ACHN (cell line): ENCODE measurements at regions not wholly inside any gene's neighbourhood (a gene's known extent, or its start where the extent isn't known, plus 50 kb on each side); places are given as distances from the start of the nearest gene placed in this dataset.
"Not testable (repeated sequence)": the region's sequence is repeated elsewhere in the genome, so short reads cannot be mapped to it uniquely, and the experiment has no call there.

Source experiments
- DNase-seq: peaks from one replicate; pipeline ENCODE4 v3.0.0-alpha.2; 2015
- in situ Hi-C: cut with HindIII; loops from 2 replicates; pipeline ENCODE4 v1.10.0; 2017; ENCODE audit warnings: low sequenced_read_pairs, low pct_ligation_motif_present, low pct_unique_long_range_greater_than_20kb

GRCh38 chr5:12876541-12877298, 972.5 kb upstream of the CTNND2 start:
- in situ Hi-C loops: no loop called here
- DNase-seq: no peak

GRCh38 chr5:12870872-12871539, 966.8 kb upstream of the CTNND2 start:
- in situ Hi-C loops: no loop called here
- no peak for DNase-seq

- in situ Hi-C loops: no loop called here
- no peak for DNase-seq
These were observed 961.3 kb upstream of the CTNND2 start for GRCh38 chr5:12865529-12865928.

GRCh38 chr5:12861886-12862654, 957.8 kb upstream of the CTNND2 start:
- DNase-seq: no peak

GRCh38 chr5:12856105-12856504, 951.9 kb upstream of the CTNND2 start:
- in situ Hi-C loops, DNase-seq: not testable (repeated sequence)

More at GRCh38 chr5:12861886-12862654, 957.8 kb upstream of the CTNND2 start:
- in situ Hi-C loops: no loop called here

GRCh38 chr5:12854386-12854785, 950.1 kb upstream of the CTNND2 start:
- no peak for DNase-seq
- in situ Hi-C loops: no loop called here

- no peak for DNase-seq
- in situ Hi-C loops: no loop called here
These were observed 947.5 kb upstream of the CTNND2 start for GRCh38 chr5:12851761-12852160.

- in situ Hi-C loops: no loop called here
- DNase-seq: no peak
These were observed 944.5 kb upstream of the CTNND2 start for GRCh38 chr5:12848709-12849108.

GRCh38 chr5:12845549-12846159, 941.4 kb upstream of the CTNND2 start:
- no peak for DNase-seq
- in situ Hi-C loops: no loop called here

- DNase-seq: no peak
- in situ Hi-C loops: no loop called here
These were observed 936.7 kb upstream of the CTNND2 start for GRCh38 chr5:12840972-12841371.

- DNase-seq: no peak
- in situ Hi-C loops: no loop called here
These were observed 933.3 kb upstream of the CTNND2 start for GRCh38 chr5:12837592-12837991.

GRCh38 chr5:12825163-12825562, 920.9 kb upstream of the CTNND2 start:
- no peak for DNase-seq
- in situ Hi-C loops: no loop called here

GRCh38 chr5:12805165-12805698, 901.0 kb upstream of the CTNND2 start:
- in situ Hi-C loops: no loop called here
- DNase-seq: no peak

GRCh38 chr5:12799165-12799564, 894.9 kb upstream of the CTNND2 start:
- in situ Hi-C loops: no loop called here
- no peak for DNase-seq

GRCh38 chr5:12795333-12795663, 891.1 kb upstream of the CTNND2 start:
- DNase-seq: no peak
- in situ Hi-C loops: no loop called here

- in situ Hi-C loops: no loop called here
- DNase-seq: no peak
These were observed 890.5 kb upstream of the CTNND2 start for GRCh38 chr5:12794476-12795332.

- in situ Hi-C loops: no loop called here
- DNase-seq: no peak
These were observed 889.1 kb upstream of the CTNND2 start for GRCh38 chr5:12793373-12793772.

- DNase-seq: no peak
- in situ Hi-C loops: no loop called here
These were observed 876.3 kb upstream of the CTNND2 start for GRCh38 chr5:12780536-12780935.
